ENCODE measurements at regions not wholly inside any gene's neighbourhood (a gene's known extent, or its start where the extent isn't known, plus 50 kb on each side); places are given as distances from the start of the nearest gene placed in this dataset.

DNA sequence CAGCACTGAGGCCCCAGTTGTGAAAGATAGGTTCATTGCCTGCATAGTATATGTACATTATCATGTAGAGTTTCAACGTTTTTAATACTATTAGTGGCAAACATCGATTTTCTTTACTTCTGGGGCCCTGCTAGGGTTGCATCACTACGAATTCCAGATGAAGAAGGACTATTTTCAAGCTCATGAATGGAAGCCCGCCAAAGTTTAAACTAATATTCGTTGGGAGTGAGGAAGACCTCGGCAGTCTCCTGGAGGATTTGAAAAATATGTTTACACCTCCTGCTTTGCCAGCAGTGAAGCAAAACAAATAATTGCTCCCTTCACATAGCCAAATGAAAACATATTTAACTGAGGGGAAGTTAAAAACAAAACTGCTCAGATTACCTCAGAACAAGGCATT is 672.9 kb upstream of the NOVA1 start:
- TF ChIP-seq NFE2L2 (IDR thresholded peaks at IDR 0.05; ENCODE audit: low read depth, low read length) (no peak), CEBPB (IDR thresholded peaks at IDR 0.05; ENCODE audit: low read depth, low read length) (no peak), POLR2A (IDR thresholded peaks at IDR 0.05; ENCODE audit: low read depth, low read length) (no peak), SMC3 (IDR thresholded peaks at IDR 0.05; ENCODE audit: low read depth, low read length) (no peak)
- TF ChIP-seq, protein P1, sequence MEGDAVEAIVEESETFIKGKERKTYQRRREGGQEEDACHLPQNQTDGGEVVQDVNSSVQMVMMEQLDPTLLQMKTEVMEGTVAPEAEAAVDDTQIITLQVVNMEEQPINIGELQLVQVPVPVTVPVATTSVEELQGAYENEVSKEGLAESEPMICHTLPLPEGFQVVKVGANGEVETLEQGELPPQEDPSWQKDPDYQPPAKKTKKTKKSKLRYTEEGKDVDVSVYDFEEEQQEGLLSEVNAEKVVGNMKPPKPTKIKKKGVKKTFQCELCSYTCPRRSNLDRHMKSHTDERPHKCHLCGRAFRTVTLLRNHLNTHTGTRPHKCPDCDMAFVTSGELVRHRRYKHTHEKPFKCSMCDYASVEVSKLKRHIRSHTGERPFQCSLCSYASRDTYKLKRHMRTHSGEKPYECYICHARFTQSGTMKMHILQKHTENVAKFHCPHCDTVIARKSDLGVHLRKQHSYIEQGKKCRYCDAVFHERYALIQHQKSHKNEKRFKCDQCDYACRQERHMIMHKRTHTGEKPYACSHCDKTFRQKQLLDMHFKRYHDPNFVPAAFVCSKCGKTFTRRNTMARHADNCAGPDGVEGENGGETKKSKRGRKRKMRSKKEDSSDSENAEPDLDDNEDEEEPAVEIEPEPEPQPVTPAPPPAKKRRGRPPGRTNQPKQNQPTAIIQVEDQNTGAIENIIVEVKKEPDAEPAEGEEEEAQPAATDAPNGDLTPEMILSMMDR (conservative IDR thresholded peaks at IDR 0.05; ENCODE audit: low read depth, low read length): no peak

Data from IMR-90 (cell line).